ENCODE measurements at regions not wholly inside any gene's neighbourhood (a gene's known extent, or its start where the extent isn't known, plus 50 kb on each side); places are given as distances from the start of the nearest gene placed in this dataset.
"Not testable (repeated sequence)": the region's sequence is repeated elsewhere in the genome, so short reads cannot be mapped to it uniquely, and the experiment has no call there.

- DNase-seq = no peak
Measured at GRCh38 chr14:71328954-71329353, 421.7 kb downstream of the PCNX1 start.

GRCh38 chr14:71331403-71331802 is 424.1 kb downstream of the PCNX1 start:
- no peak for DNase-seq

- no peak for DNase-seq
Measured at GRCh38 chr14:71332476-71332875, 425.2 kb downstream of the PCNX1 start.

- no peak for DNase-seq
Measured at GRCh38 chr14:71333705-71334104, 426.4 kb downstream of the PCNX1 start.

DNA sequence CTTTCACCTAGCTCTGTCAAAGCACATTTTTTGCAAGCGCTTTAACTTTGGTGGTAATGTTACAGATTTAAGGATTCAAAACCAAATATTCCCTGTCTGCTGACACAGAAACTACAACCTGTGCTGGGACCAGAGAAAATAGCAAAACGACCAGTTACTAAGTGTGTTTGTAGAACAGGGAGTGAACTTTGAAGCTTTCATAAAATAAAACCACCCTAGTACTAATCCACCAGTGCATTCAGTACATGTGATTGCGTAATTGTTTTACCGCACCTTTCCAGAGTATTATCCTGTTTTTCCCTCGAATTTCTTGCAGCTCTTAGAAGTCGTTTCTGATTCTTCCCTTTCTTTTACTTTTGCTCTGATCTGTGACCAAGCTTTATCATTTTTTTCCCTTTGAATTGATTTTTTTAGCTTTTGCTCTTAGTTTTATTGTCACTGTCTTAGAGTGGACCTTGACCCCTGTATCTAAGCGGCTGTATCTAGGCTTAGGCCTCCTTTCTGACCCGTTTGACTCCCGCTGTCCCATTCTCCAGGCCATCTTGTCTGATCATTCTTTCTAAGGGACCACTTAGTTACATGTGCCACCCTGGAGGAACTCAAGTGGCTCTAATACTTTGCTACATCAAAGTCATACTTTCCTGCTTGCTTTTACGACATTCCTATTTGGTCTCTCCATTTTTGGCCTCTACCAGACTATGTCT is 429.4 kb downstream of the PCNX1 start:
- DNase-seq = no peak

DNA sequence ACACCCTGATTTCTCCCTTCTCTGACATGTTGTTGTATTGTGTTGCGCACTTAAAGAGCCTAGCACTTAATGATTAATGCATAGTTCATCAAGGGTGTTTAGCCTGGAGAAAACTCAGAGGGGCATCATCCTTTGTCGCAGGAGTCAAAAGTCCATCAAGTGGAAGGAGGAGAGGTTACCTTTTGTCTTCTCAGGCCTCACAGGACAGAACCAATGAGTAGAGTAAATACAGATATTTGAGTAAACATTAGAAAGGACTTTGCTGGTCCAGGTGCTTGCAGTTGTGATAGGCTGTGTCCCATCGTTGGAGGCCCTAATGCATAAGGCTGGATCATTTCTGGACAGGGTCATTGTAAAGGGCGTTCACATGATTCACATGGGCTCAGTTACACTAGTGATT is 430.9 kb downstream of the PCNX1 start:
- DNase-seq = no peak

DNA sequence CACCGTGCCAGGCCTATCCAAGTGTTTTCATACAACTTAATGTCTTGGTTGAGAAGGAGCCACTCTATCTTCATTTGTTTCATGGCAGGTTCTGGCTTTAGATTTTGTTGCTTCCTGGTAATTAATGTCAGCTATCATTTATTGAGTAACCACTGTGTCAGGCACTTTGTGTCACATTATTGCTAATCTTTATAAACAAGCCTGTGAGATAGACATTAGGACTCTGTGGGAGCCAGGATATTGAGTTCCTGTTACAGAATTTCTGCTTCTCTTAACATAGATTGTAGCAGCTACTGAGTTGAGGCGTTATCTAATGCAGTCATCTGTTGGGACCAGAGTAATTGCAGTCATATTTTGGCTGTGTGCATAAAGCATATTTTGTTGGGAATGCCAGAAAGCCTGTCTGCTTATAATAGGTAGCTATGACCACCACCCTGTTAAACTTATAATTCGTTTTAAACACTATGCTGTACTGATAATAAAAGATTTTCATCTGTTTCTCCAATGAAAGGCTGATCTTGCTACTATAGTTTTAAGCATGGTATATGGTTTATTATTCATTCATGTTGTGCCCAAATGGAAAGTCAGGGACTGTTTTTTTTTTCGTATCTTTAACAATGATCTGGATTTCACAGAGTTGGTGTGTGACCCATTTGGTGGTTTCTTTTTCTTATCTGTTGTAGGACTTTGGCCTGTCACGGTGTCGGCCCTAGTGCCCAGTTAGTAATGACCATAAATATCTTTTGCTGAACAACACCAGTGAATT is 432.6 kb downstream of the PCNX1 start:
- no peak for DNase-seq

- no peak for DNase-seq
Measured at GRCh38 chr14:71341156-71341555, 433.9 kb downstream of the PCNX1 start.

- no peak for DNase-seq
Measured at GRCh38 chr14:71343724-71344123, 436.5 kb downstream of the PCNX1 start.

DNA sequence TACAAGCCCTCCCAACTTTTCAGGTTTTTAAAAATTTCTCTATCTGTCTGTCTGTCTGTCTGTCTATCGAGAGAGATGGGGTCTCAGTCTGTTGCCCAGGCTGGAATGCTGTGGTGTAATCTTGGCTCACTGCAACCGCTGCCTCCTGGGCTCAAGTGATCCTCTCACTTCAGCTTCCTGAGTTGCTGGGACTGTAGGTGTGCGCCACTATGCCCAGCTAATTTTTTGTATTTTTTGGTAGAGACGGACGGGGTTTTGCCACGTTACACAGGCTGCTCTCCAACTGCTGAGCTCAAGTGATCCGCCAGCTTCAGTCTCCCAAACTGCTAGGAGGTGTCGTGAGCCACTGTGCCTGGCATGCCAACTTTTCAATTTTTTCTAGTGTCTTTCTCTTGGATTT is 437.2 kb downstream of the PCNX1 start:
- no peak for DNase-seq

GRCh38 chr14:71346685-71347084 is 439.4 kb downstream of the PCNX1 start:
- DNase-seq = no peak

DNA sequence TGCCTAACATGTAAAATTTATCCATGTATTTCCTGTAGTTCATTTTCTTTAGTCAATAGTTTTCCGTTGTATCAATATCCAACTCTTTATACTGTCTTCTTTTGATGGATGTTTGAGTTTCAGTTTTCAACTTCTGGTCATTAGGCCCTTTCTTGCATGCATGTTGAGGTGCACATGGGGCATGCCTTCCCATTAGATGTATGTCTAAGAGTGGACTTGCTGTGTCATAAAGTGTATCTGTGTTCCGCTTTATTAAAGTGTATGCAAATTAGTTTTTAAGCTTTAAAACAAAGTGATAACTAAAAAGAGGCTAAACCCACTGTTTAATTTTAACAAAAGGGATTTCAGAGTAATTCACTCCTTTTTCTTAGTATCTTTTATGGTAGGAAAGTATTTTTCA is 441.1 kb downstream of the PCNX1 start:
- no peak for DNase-seq

DNA sequence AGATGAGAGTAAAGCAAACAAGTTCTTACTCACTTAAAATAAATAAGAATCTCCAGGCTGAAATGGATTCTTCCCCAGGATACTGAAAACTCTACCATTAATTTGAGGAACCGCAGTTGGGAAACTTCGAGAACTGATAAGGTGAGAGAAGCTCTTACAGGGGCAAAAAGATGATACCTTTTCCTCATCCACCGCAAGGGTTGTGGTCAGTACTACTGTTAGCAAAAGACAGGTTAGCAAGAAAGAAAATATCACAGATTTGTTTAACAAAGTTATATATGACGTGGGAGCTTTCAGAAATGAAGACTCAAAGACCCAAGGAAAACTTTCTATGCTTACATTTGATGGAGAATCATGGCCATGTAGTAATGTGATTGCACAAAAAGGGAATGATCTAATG is 441.6 kb downstream of the PCNX1 start:
- DNase-seq = no peak

- DNase-seq = no peak
Measured at GRCh38 chr14:71354142-71354541, 446.9 kb downstream of the PCNX1 start.

- DNase-seq = no peak
Measured at GRCh38 chr14:71354801-71355200, 447.5 kb downstream of the PCNX1 start.

DNA sequence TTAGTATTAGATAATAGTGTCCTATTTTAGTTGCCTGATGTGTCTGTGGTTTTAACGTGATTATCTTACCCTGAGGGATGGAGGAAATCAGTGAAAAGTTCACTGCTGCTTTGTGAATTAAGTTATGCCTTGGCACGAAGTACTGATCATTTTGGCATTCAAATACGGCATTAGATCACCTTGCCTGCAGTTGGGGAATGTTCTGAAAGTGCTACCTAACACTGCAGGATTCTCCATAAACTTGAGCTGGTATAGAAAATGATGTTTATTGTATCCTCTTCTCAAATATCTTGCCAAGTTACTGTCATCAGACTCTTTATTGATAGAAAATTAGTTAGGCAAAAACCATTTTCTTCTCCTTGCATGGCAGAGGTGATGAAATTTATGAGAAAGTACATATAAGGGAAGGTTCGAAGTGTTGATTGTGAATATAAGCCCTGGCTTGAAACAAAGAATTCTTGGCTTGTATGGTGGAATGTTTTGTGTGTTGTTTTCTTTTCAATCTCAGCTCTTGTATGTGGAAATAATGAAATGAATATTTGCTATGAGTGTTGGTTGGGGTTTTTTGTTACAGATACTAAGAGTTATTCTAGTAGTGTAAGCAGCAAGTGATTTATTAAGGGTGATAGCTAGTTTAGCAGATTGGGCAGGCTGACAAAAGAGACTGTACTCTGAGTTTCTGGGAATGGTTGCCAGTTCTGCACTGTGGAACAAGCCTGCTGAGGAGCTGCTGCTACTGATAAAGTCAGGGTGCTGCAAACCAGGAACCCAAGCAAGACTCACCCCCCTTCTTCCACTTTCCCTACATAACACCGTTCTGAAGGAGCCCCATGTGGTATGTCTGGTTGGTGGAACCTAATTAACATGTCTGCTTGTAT is 448.3 kb downstream of the PCNX1 start:
- DNase-seq = no peak

DNA sequence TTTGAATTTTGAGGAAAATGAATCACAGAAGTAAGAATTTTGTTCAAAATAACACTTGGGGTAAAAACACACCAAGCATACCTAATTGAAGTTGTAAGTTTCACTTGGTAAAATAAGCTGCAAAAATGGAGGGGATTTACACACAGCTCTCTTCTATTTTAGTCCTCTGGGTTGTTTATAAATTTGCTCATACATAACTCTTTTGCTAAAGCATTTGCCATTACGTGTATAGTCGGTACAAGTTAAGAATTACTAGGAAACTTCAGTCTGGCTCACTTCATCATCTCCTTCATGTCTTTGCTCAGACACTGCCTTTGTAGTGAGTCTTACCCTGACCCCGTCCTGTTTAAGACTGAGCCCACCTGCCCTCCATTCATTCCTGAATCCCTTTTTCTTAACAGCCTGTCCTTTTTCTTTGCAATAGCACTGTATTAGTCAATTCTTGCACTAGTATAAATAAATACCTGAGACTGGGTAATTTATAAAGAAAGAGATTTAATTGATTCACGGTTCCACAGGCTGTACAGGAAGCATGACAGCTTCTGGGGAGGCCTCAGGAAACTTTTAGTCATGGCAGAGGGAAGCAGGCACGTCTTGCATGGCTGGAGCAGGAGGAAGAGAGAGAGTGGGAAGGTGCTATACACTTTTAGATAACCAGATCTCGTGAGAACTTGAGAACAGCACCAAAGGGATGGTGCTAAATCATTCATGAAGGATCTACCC is 451.1 kb downstream of the PCNX1 start:
- no peak for DNase-seq

GRCh38 chr14:71358932-71359421 is 451.7 kb downstream of the PCNX1 start:
- not testable (repeated sequence) for DNase-seq

GRCh38 chr14:71359823-71360222 is 452.6 kb downstream of the PCNX1 start:
- no peak for DNase-seq

GRCh38 chr14:71361336-71361735 is 454.1 kb downstream of the PCNX1 start:
- no peak for DNase-seq

GRCh38 chr14:71361874-71362273 is 454.6 kb downstream of the PCNX1 start:
- DNase-seq = no peak

GRCh38 chr14:71362282-71362681 is 455.0 kb downstream of the PCNX1 start:
- DNase-seq = no peak
